Peyer's patch (tissue), 4 donors: ENCODE measurements at regions not wholly inside any gene's neighbourhood (a gene's known extent, or its start where the extent isn't known, plus 50 kb on each side); places are given as distances from the start of the nearest gene placed in this dataset.

Source experiments
- DNase-seq, 3 donors: peaks; one replicate each; pipeline ENCODE4 v3.0.0-alpha.2; 2017 to 2019
- H3K27ac ChIP-seq, 4 donors: fragments of 200-600 bp; sonication (generic); one replicate each; pipeline ENCODE4 v1.5.1; 2016 to 2019
- H3K27me3 ChIP-seq, 2 donors: fragments of 200-600 bp; sonication (generic); one replicate each; pipeline ENCODE4 v1.5.1; 2019
- H3K36me3 ChIP-seq, 3 donors: fragments of 200-600 bp; sonication (generic); one replicate each; pipeline ENCODE4 v1.5.1; 2016 to 2019
- H3K4me1 ChIP-seq, 4 donors: fragments of 200-600 bp; sonication (generic); one replicate each; pipeline ENCODE4 v1.5.1; 2016 to 2019
- H3K4me3 ChIP-seq, 4 donors: fragments of 200-600 bp; sonication (generic); 1 replicate in 3 of 4; 2 replicates in 1 of 4; pipeline ENCODE4 v1.5.1; 2016 to 2019; ENCODE audit warnings: mild to moderate bottlenecking in 1 of 4
- H3K9me3 ChIP-seq, 4 donors: fragments of 200-600 bp; sonication (generic); one replicate each; pipeline ENCODE4 v1.5.1; 2016 to 2019; ENCODE audit warnings: mild to moderate bottlenecking in 1 of 4
- POLR2A ChIP-seq, 2 donors: fragments of 450-650 bp; IDR thresholded peaks; one replicate each; pipeline ENCODE4 v1.5.1; 2017; ENCODE audit warnings: antibody characterized with exemption in 2 of 2, mild to moderate bottlenecking in 2 of 2, moderate library complexity in 2 of 2
- TF ChIP-seq, protein P1 (sequence below), 6 experiments: fragments of 450-650 bp in 4 of 6; fragments of 200-600 bp in 2 of 6; sonication (generic) in 1 of 6; IDR thresholded peaks; one replicate each; pipeline ENCODE4 v1.5.1; 2017 to 2019; ENCODE audit warnings: antibody characterized with exemption in 6 of 6, mild to moderate bottlenecking in 3 of 6, moderate library complexity in 1 of 6

DNA sequence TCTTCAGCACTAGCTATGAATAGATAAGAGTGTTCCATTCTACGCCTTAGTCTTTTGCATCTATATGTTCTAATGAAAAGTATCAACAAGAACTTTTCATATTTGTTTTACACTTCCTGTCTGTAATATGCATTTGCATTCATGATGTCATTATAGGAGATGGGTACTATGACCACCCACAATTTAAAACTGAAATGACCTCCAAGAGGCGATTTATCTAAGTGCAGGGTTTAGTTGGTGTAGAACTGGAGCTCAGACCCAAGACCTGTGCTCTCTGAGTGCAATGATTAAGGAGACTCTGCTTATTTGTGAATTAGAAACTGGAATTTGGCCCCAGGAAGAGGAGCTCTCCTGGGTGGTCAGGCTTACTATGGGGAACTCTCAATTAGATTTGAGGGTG, 289.1 kb downstream of the ETS1 start:
- no peak for DNase-seq
- Histone ChIP-seq H3K9me3 (no peaks in the 10 kb centered on the region), H3K4me3 (no peak overlapping the region), H3K27me3 (no peaks in the 10 kb centered on the region), H3K27ac (peak overlapping the region; percentile 6 to 59 (median 53)), H3K36me3 (no peaks in the 10 kb centered on the region), H3K4me1 (peaks cover 0 to 27% (median 6%) of the 10 kb centered on the region in 4 donors)
- TF ChIP-seq, protein P1, sequence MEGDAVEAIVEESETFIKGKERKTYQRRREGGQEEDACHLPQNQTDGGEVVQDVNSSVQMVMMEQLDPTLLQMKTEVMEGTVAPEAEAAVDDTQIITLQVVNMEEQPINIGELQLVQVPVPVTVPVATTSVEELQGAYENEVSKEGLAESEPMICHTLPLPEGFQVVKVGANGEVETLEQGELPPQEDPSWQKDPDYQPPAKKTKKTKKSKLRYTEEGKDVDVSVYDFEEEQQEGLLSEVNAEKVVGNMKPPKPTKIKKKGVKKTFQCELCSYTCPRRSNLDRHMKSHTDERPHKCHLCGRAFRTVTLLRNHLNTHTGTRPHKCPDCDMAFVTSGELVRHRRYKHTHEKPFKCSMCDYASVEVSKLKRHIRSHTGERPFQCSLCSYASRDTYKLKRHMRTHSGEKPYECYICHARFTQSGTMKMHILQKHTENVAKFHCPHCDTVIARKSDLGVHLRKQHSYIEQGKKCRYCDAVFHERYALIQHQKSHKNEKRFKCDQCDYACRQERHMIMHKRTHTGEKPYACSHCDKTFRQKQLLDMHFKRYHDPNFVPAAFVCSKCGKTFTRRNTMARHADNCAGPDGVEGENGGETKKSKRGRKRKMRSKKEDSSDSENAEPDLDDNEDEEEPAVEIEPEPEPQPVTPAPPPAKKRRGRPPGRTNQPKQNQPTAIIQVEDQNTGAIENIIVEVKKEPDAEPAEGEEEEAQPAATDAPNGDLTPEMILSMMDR (IDR thresholded peaks at IDR 0.05) = no peak
- no peak for TF ChIP-seq POLR2A (IDR thresholded peaks at IDR 0.05)

DNA sequence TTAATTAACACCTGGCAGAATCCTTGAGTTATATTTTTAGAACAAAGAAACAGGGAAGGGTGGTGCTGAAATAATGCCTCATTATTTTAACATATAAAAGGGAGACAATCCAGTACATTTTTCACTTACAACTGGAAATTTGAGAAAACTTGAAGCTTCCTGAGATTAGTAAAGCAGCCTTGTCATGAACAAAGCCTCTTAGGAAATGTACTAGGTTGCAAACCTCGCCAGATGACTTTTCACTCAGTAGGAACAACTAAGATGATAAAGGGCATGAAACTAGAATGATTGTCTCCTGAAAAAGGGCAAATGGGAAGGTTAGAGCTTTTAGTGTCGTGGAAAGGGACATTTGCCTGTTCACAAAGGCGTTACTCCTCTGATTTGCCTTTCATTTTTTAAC, 289.6 kb downstream of the ETS1 start:
- Histone ChIP-seq H3K27me3 (no peaks in the 10 kb centered on the region), H3K36me3 (no peaks in the 10 kb centered on the region), H3K4me3 (no peak overlapping the region), H3K9me3 (no peaks in the 10 kb centered on the region), H3K27ac (peak overlapping the region in 3 of 4 donors; percentile 1 to 57 (median 49)), H3K4me1 (peaks cover 0 to 28% (median 5%) of the 10 kb centered on the region in 4 donors)
- no peak for TF ChIP-seq POLR2A (IDR thresholded peaks at IDR 0.05)
- DNase-seq = no peak

DNA sequence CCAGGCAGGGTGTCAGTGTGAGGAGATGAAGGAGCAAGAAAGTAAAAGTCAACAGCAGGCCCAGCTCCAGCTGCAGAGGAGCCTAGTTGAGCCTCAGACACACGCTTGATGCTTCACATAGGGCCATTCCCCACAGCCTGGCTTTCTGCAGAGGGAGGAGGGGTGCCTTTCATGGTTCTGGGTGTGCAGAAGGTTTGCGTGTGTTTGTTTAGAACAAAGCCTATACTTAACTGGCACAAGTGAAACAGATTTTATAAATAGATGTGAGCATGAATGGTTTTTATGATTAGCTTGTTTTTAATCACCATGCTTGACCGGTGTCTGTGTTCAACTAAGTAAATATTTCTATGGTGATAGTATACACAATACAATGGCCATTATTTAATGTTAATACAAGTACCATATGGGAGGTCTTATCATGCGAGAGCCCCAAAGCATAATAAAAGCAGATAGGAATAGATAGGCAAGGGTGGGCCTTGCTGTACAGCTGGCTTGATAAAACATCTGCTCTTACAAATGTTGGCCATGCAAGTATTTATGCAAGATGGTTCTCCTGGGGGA, 290.2 kb downstream of the ETS1 start:
- Histone ChIP-seq H3K4me3 (no peak overlapping the region), H3K27me3 (no peaks in the 10 kb centered on the region), H3K27ac (peak overlapping the region in 3 of 4 donors; percentile 1 to 57 (median 36)), H3K36me3 (no peaks in the 10 kb centered on the region), H3K9me3 (no peaks in the 10 kb centered on the region), H3K4me1 (peaks cover 0 to 35% (median 5%) of the 10 kb centered on the region in 4 donors)
- no peak for DNase-seq
- TF ChIP-seq POLR2A (IDR thresholded peaks at IDR 0.05) = no peak
- TF ChIP-seq, protein P1 (IDR thresholded peaks at IDR 0.05) = no peak

DNA sequence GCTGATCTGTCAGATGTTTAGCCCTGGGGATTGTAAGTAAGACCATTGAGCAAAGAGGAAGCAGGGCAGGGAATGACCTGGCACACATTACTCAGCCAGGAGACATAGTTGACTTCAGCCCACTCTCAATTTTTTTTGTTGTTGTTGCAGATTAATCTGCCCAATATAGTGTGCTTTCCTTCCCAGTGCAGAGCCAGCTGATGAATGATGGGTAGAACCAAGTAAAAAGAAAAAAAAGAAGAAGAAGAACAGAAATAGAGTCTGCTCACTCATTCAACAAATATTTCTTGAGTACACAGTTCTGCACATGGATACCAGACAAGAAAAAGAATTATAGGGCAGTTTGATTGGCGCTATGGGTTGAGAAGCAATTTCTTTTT, 292.7 kb downstream of the ETS1 start:
- Histone ChIP-seq H3K4me3 (no peak overlapping the region), H3K9me3 (no peaks in the 10 kb centered on the region), H3K36me3 (no peaks in the 10 kb centered on the region), H3K27me3 (no peaks in the 10 kb centered on the region), H3K4me1 (peaks cover 0 to 55% (median 12%) of the 10 kb centered on the region in 4 donors), H3K27ac (peak overlapping the region in 3 of 4 donors; percentile 0 to 82 (median 47))
- TF ChIP-seq POLR2A (IDR thresholded peaks at IDR 0.05) = no peak
- no peak for DNase-seq

DNA sequence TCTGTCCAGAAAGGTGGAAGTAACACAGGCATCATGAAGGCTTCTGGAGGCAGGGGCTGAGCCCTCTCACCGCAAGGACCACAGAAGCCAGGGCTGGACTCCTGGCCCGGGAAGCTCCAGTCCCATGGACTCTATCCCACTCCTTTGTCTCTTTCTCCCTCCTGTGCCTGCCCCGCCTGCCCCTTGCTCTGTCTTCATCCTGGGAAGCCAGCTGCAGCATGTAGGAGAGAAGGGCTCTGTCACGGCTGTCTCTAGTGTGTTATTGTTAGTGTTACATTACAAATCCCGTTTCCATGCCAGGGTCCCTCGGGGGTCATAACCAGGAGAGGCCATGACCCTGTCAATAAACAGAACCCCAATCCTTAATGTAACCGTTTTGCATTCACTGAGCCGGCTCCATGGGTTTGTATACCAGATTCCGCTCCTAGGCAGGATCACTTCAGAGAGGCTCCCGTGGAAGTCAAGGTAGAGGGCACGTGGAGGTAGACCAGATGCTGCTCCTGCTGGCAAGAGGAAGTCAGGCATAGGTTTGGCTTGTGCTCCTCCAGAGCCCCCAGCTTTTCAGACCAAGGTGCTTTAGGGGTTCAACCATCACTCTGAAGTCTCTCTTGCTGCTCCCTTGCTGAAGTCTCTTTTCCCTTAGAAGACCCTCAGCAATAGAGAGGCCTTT, 293.2 kb downstream of the ETS1 start:
- DNase-seq = no peak
- no peaks in the 10 kb centered on the region for H3K9me3 ChIP-seq
- H3K4me1 ChIP-seq = peaks cover 0 to 54% (median 12%) of the 10 kb centered on the region in 4 donors
- H3K27me3 ChIP-seq = no peaks in the 10 kb centered on the region
- TF ChIP-seq, protein P1 (IDR thresholded peaks at IDR 0.05) = no peak
- no peak for TF ChIP-seq POLR2A (IDR thresholded peaks at IDR 0.05)
- no peaks in the 10 kb centered on the region for H3K36me3 ChIP-seq
- peak overlapping the region in 3 of 4 donors; percentile 0 to 82 (median 47) for H3K27ac ChIP-seq
- no peak overlapping the region for H3K4me3 ChIP-seq

DNA sequence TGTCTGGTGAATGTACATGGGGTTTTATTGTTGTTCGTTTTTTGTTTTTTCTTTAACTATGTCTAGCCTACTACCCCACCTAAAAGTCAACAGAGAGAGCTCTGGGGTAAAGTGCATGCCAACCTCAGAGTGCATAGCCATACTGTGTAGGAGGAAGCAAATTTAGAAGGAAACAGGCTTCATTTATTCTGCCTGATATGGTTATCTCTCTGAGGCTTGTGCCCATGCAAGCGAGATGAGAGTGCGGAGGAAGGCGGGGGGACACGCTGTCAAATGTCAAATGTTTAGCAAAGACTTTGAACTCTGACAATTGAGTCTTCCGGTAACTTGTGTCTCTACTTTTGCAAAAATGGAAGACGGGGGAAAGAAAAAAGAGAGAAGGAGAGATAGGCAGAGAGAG, 295.5 kb downstream of the ETS1 start:
- Histone ChIP-seq H3K4me3 (peak overlapping the region in 2 of 4 donors; percentile 6 to 29), H3K36me3 (no peaks in the 10 kb centered on the region), H3K27ac (peak overlapping the region; percentile 72 to 83 (median 80)), H3K9me3 (no peaks in the 10 kb centered on the region), H3K27me3 (no peaks in the 10 kb centered on the region), H3K4me1 (peaks cover 0 to 36% (median 7%) of the 10 kb centered on the region in 4 donors)
- peak in 2 of 3 donors; percentile 79 to 89 for DNase-seq
- TF ChIP-seq, protein P1 (IDR thresholded peaks at IDR 0.05) = no peak
- TF ChIP-seq POLR2A (IDR thresholded peaks at IDR 0.05) = no peak
